GM12864 (cell line): ENCODE measurements at regions not wholly inside any gene's neighbourhood (a gene's known extent, or its start where the extent isn't known, plus 50 kb on each side); places are given as distances from the start of the nearest gene placed in this dataset.

Source experiments
- DNase-seq: peaks from one replicate; pipeline ENCODE4 v3.0.0-alpha.2; 2011; ENCODE audit warnings: low read depth
- H3K4me3 ChIP-seq: 2 replicates; pipeline ENCODE4 v1.5.1; 2011; ENCODE audit warnings: mild to moderate bottlenecking, low read depth, low read length, control low read depth
- CTCF ChIP-seq: IDR thresholded peaks from 2 replicates; pipeline ENCODE4 v1.5.1; 2011; ENCODE audit warnings: low read depth, mild to moderate bottlenecking, moderate library complexity, low read length, control low read depth, inconsistent platforms; ENCODE audit errors: missing control alignments

- TF ChIP-seq CTCF: no peak
- H3K4me3 ChIP-seq: no peak overlapping the region
- DNase-seq: no peak
Observed at GRCh38 chr17:79323566-79323965, 248.9 kb downstream of the ENGASE start.

- TF ChIP-seq CTCF: no peak
- H3K4me3 ChIP-seq: no peak overlapping the region
- no peak for DNase-seq
Observed at GRCh38 chr17:79322211-79323123, 247.8 kb downstream of the ENGASE start.

GRCh38 chr17:79320331-79320730 lies 245.7 kb downstream of the ENGASE start:
- no peak for DNase-seq
- no peak overlapping the region for H3K4me3 ChIP-seq
- TF ChIP-seq CTCF: no peak

GRCh38 chr17:79317916-79318315 lies 243.3 kb downstream of the ENGASE start:
- no peak overlapping the region for H3K4me3 ChIP-seq
- TF ChIP-seq CTCF: no peak
- no peak for DNase-seq

GRCh38 chr17:79316805-79317204 lies 242.2 kb downstream of the ENGASE start:
- TF ChIP-seq CTCF: no peak
- no peak for DNase-seq
- no peak overlapping the region for H3K4me3 ChIP-seq

GRCh38 chr17:79315358-79316105 lies 240.9 kb downstream of the ENGASE start:
- TF ChIP-seq CTCF: no peak
- no peak overlapping the region for H3K4me3 ChIP-seq
- no peak for DNase-seq
